ENCODE measurements at regions not wholly inside any gene's neighbourhood (a gene's known extent, or its start where the extent isn't known, plus 50 kb on each side); places are given as distances from the start of the nearest gene placed in this dataset.
"Not testable (repeated sequence)": the region's sequence is repeated elsewhere in the genome, so short reads cannot be mapped to it uniquely, and the experiment has no call there.

- no peak for DNase-seq
- TF ChIP-seq POLR2A (IDR thresholded peaks at IDR 0.05; ENCODE audit: low read length) = no peak
- TF ChIP-seq GATA1 (IDR thresholded peaks at IDR 0.05; ENCODE audit: low read depth, low read length) = no peak
These were observed 434.7 kb downstream of the FUT8 start for GRCh38 chr14:65847075-65847847.

- not testable (repeated sequence) for DNase-seq
These were observed 435.4 kb downstream of the FUT8 start for GRCh38 chr14:65847931-65848330.

DNA sequence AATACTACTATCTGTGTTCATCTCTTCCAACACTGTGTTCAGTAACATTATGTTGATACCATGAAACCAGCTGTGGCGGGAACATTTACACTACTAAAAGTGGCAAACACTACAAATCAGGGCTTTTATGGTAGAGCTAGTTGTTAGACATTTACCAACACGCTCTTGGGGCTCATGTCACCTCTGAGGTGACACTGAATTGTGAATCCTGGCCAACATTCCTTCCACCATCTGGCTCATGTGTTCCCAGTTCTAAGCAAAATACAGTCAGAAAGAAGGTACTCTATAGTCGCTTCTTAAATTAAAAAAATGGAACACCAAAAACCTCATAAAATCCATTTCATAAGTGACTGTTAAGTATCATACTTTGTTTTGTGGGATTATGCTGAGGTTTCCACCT lies 436.6 kb downstream of the FUT8 start:
- DNase-seq = no peak
- no peak for TF ChIP-seq POLR2A (IDR thresholded peaks at IDR 0.05; ENCODE audit: low read length)
- TF ChIP-seq GATA1 (IDR thresholded peaks at IDR 0.05; ENCODE audit: low read depth, low read length) = no peak

- no peak for TF ChIP-seq GATA1 (IDR thresholded peaks at IDR 0.05; ENCODE audit: low read depth, low read length)
- TF ChIP-seq POLR2A (IDR thresholded peaks at IDR 0.05; ENCODE audit: low read length) = no peak
- no peak for DNase-seq
These were observed 437.0 kb downstream of the FUT8 start for GRCh38 chr14:65849558-65849957.

DNA sequence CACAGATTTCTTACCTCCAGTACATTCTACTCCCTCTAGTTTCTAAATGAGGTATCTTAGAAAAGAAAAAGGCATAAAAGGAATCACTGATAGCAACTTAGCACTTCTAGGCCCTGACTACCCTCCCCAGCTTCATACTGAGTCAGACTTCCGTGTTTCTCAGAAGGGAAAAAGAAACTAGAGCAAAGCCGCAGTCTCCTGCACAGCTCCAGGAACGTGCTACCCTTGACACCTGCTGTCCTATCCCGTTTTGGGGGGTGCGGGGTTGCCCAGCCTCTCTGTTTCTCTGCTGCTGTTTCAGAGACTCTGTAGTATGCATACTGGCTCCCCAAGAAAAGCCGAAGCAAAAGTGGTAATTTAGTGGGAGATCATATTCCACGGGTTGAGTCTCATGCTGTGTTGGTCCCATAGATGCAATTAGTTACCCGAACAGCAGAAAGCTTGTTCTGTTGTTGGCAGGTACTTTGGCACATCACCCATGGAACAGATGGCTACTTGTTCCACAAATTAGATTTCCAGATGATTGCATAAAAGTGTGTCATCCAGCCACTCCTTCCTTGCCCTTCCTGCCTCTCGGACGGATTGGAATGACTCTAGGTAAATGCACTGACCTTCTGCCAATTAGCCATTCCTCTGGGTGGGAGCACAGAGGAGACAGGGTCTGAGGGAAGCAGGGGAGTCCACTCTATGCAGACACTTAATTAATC lies 438.1 kb downstream of the FUT8 start:
- DNase-seq = no peak
- no peak for TF ChIP-seq GATA1 (IDR thresholded peaks at IDR 0.05; ENCODE audit: low read depth, low read length)
- TF ChIP-seq POLR2A (IDR thresholded peaks at IDR 0.05; ENCODE audit: low read length) = no peak

GRCh38 chr14:65852689-65853088 lies 440.2 kb downstream of the FUT8 start:
- TF ChIP-seq POLR2A (IDR thresholded peaks at IDR 0.05; ENCODE audit: low read length) = no peak
- TF ChIP-seq GATA1 (IDR thresholded peaks at IDR 0.05; ENCODE audit: low read depth, low read length) = no peak
- no peak for DNase-seq

GRCh38 chr14:65853407-65853955 lies 441.0 kb downstream of the FUT8 start:
- DNase-seq = peak in 1 of 2 experiments; percentile 5
- TF ChIP-seq GATA1 (IDR thresholded peaks at IDR 0.05; ENCODE audit: low read depth, low read length) (no peak), POLR2A (IDR thresholded peaks at IDR 0.05; ENCODE audit: low read length) (no peak)

DNA sequence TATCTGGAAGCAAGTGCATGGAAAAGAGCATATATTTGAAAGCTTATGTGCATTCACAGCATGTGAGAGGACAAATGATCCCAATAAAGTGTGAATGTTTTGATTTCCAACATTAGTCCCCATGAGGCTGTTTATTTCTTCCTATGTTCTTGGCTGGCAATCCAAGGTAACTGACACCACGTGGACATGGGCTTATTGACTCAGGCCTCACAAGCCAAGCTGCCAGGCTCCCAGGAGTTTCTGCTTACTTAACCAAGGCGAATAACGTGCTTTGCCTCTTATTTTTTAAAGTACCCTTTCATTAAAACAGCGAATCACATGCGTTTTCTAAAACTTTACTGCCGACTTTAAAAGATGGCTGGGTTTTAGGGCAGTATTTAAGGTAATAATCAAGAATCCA lies 441.7 kb downstream of the FUT8 start:
- TF ChIP-seq GATA1 (IDR thresholded peaks at IDR 0.05; ENCODE audit: low read depth, low read length) (no peak), POLR2A (IDR thresholded peaks at IDR 0.05; ENCODE audit: low read length) (no peak)
- DNase-seq = no peak

GRCh38 chr14:65860956-65861611 lies 448.6 kb downstream of the FUT8 start:
- no peak for TF ChIP-seq GATA1 (IDR thresholded peaks at IDR 0.05; ENCODE audit: low read depth, low read length)
- TF ChIP-seq POLR2A (IDR thresholded peaks at IDR 0.05; ENCODE audit: low read length) = no peak
- no peak for DNase-seq

GRCh38 chr14:65864549-65864948 lies 452.0 kb downstream of the FUT8 start:
- no peak for DNase-seq

GRCh38 chr14:65864984-65865383 lies 452.5 kb downstream of the FUT8 start:
- DNase-seq = no peak
- no peak for TF ChIP-seq GATA1 (IDR thresholded peaks at IDR 0.05; ENCODE audit: low read depth, low read length)
- TF ChIP-seq POLR2A (IDR thresholded peaks at IDR 0.05; ENCODE audit: low read length) = no peak

More at GRCh38 chr14:65864549-65864948, 452.0 kb downstream of the FUT8 start:
- TF ChIP-seq GATA1 (IDR thresholded peaks at IDR 0.05; ENCODE audit: low read depth, low read length) = no peak
- no peak for TF ChIP-seq POLR2A (IDR thresholded peaks at IDR 0.05; ENCODE audit: low read length)

DNA sequence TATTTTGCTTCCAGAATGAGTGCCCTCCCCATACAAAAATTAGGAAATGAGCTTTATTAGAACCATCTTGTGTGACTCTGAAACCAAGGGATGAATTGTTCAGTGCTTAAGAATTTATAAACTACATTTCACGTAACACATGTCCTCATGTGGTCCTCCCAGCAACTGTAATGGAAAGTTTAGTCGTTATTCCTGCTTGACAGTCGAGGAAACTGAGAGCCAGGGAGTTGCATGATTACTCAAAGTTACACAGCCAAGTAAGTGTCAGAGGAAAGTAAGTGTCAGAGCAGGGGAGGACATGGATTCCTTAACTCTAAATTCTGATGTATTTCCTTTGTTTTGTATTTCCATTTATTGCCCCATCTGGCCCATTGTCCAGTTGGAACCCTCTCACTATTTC lies 453.9 kb downstream of the FUT8 start:
- no peak for TF ChIP-seq POLR2A (IDR thresholded peaks at IDR 0.05; ENCODE audit: low read length)
- TF ChIP-seq GATA1 (IDR thresholded peaks at IDR 0.05; ENCODE audit: low read depth, low read length) = no peak
- no peak for DNase-seq

- DNase-seq = peak in 1 of 2 experiments; percentile 7
- no peak for TF ChIP-seq GATA1 (IDR thresholded peaks at IDR 0.05; ENCODE audit: low read depth, low read length)
- TF ChIP-seq POLR2A (IDR thresholded peaks at IDR 0.05; ENCODE audit: low read length) = no peak
These were observed 454.4 kb downstream of the FUT8 start for GRCh38 chr14:65866886-65867285.

GRCh38 chr14:65867333-65867732 lies 454.8 kb downstream of the FUT8 start:
- TF ChIP-seq GATA1 (IDR thresholded peaks at IDR 0.05; ENCODE audit: low read depth, low read length) = no peak
- TF ChIP-seq POLR2A (IDR thresholded peaks at IDR 0.05; ENCODE audit: low read length) = no peak
- no peak for DNase-seq

Measured in erythroblast (primary cell).